ACC112 (cell line): ENCODE measurements at regions not wholly inside any gene's neighbourhood (a gene's known extent, or its start where the extent isn't known, plus 50 kb on each side); places are given as distances from the start of the nearest gene placed in this dataset.

Experiments
- H2AFZ ChIP-seq: fragments of 200-600 bp; sonication (generic); one replicate; pipeline ENCODE4 v1.6.0; 2017; ENCODE audit warnings: antibody characterized with exemption, low read length; ENCODE audit not compliant: unreplicated experiment
- H3K27ac ChIP-seq: fragments of 200-600 bp; sonication (generic); 2 replicates; pipeline ENCODE4 v1.5.1; 2014; ENCODE audit warnings: low read depth, mild to moderate bottlenecking, antibody characterized with exemption, low read length, moderate library complexity
- H3K27me3 ChIP-seq: fragments of 200-600 bp; sonication (generic); 2 replicates; pipeline ENCODE4 v1.6.1; 2014; ENCODE audit warnings: mild to moderate bottlenecking, antibody characterized with exemption, low read length, moderate library complexity, mixed read lengths; ENCODE audit not compliant: insufficient read depth
- H3K36me3 ChIP-seq: fragments of 200-600 bp; sonication (generic); 2 replicates; pipeline ENCODE4 v1.6.1; 2016; ENCODE audit warnings: mild to moderate bottlenecking, antibody characterized with exemption, low read length, moderate library complexity, mixed read lengths; ENCODE audit not compliant: insufficient read depth
- H3K4me1 ChIP-seq: fragments of 200-600 bp; sonication (generic); one replicate; pipeline ENCODE4 v1.6.1; 2016; ENCODE audit warnings: low read length, mixed read lengths; ENCODE audit not compliant: insufficient read depth, unreplicated experiment, control insufficient read depth
- H3K4me3 ChIP-seq: fragments of 200-600 bp; sonication (generic); 2 replicates; pipeline ENCODE4 v1.5.1; 2014; ENCODE audit warnings: mild to moderate bottlenecking, low read depth, low read length
- H3K79me2 ChIP-seq: fragments of 200-600 bp; sonication (generic); one replicate; pipeline ENCODE4 v1.6.0; 2016; ENCODE audit warnings: low read length; ENCODE audit not compliant: control insufficient read depth, unreplicated experiment, insufficient read depth

DNA sequence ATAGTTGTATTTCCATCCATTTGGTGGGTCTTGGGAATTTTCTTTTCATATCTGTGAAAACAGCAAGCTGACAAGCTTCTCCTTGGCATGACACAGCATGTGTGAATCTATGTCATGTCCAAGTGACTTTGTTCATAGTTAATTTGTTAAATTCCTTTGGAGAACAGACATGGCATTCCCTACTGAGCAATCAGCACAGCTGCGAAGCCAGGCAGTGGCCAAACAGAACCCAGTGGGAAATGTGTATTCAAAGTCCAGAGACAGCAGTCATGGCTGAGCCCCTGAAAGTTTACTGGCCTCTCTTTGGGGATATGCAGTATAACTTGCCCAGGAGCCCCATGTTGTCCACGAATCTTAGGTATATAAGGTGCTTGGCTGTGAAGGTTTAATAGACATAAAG is 474.7 kb downstream of the NKX6-1 start:
- no peak overlapping the region for H3K27ac ChIP-seq
- H3K4me1 ChIP-seq: no peaks in the 10 kb centered on the region
- no peak overlapping the region for H3K4me3 ChIP-seq
- no peaks in the 10 kb centered on the region for H3K79me2 ChIP-seq
- peaks cover 10% of the 10 kb centered on the region; the same call in 1 of the 2 replicates for H3K27me3 ChIP-seq
- no peak overlapping the region for H2AFZ ChIP-seq
- no peaks in the 10 kb centered on the region for H3K36me3 ChIP-seq

DNA sequence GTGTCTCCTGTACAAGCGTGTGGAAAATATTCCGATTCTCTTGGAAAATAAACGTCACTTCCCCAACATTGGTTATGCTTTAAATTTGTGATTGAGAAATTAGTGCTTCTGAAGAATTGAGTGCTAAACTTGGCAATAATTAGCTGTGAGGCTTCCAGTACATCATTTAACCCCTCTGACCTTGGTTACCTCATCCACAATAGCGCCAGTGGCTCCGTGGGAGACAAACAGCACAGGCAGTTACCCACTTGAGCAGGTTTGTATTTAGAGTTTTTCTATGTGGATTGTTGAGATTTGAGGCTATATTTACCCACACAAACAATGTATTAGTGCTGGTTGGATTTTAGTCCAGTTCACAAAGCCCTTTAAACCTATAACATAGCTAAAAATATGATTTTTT is 476.5 kb downstream of the NKX6-1 start:
- Histone ChIP-seq H3K36me3 (no peaks in the 10 kb centered on the region), H3K27me3 (peaks cover 10% of the 10 kb centered on the region; the same call in 1 of the 2 replicates), H2AFZ (no peak overlapping the region), H3K79me2 (no peaks in the 10 kb centered on the region), H3K4me3 (no peak overlapping the region), H3K27ac (no peak overlapping the region), H3K4me1 (no peaks in the 10 kb centered on the region)

GRCh38 chr4:84019626-84020025 is 479.5 kb downstream of the NKX6-1 start:
- Histone ChIP-seq H3K36me3 (no peaks in the 10 kb centered on the region), H3K4me1 (no peaks in the 10 kb centered on the region), H2AFZ (no peak overlapping the region), H3K27me3 (0 out of 2 replicates have a peak, but pooled peaks cover 5% of the 10 kb centered on the region), H3K27ac (no peak overlapping the region), H3K4me3 (no peak overlapping the region), H3K79me2 (no peaks in the 10 kb centered on the region)

GRCh38 chr4:84003046-84003445 is 467.1 kb downstream of the GPAT3 start:
- Histone ChIP-seq H2AFZ (no peak overlapping the region), H3K79me2 (no peaks in the 10 kb centered on the region), H3K36me3 (no peaks in the 10 kb centered on the region), H3K4me1 (no peaks in the 10 kb centered on the region), H3K27me3 (peaks cover 30% of the 10 kb centered on the region), H3K4me3 (no peak overlapping the region), H3K27ac (no peak overlapping the region)

DNA sequence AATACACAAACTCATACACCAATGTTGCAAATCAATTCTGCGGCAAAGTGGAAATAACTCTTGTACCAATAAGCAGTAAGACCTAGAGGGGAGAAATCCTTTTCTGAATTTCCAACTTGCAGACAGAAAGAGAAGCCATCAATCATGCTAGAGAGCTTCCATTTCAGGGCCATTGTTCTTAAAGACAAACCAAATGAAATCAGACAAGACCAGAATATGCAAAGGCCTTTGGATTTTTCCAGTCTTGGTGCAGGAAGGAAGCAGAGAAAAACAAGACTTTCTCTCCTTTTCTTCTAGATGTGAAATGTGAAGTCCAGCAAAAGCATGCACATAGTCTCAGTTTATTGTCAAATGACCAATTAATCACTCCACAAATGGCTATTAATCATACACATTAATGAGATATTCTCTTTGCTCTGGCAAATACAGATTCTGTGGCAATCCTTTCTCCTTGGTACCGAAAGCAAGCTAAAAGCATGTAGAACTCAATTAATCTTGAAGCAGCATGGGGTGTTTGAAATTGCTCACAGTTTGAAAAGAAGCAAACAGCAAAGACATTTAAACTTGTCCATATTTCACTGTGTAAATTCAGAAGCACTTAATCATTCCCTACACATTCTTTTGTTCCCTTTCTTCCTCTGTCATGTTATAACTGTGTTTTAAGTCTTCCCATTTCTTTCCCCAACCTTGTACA is 466.1 kb downstream of the GPAT3 start:
- Histone ChIP-seq H2AFZ (no peak overlapping the region), H3K27me3 (peaks cover 40% of the 10 kb centered on the region), H3K4me3 (no peak overlapping the region), H3K4me1 (no peaks in the 10 kb centered on the region), H3K79me2 (no peaks in the 10 kb centered on the region), H3K27ac (no peak overlapping the region), H3K36me3 (no peaks in the 10 kb centered on the region)

DNA sequence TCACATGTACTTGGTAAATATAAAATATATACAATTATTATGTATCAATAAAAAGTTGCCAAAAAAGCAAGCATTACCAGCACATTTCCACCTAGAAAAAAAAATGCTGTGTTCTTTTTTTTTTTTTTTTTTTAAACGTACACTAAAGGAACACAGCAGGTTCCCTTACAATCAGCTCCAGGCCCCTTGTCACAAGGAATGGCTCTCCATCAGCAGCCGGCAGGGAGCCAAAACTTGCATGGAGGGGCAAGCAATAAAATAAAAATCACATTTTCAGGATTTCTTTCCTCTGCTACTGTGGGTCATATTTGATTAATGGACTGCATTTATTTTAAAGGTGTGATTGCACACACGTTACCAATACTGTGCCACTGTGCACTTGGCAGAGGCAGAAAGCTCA is 460.3 kb downstream of the GPAT3 start:
- no peaks in the 10 kb centered on the region for H3K4me1 ChIP-seq

GRCh38 chr4:83993774-83994173 is 457.9 kb downstream of the GPAT3 start:
- H2AFZ ChIP-seq: no peak overlapping the region
- H3K79me2 ChIP-seq: no peaks in the 10 kb centered on the region
- no peaks in the 10 kb centered on the region for H3K36me3 ChIP-seq
- H3K27me3 ChIP-seq: peaks cover 50% of the 10 kb centered on the region
- no peak overlapping the region for H3K4me3 ChIP-seq
- H3K4me1 ChIP-seq: no peaks in the 10 kb centered on the region
- no peak overlapping the region for H3K27ac ChIP-seq

More for the DNA sequence above, 460.3 kb downstream of the GPAT3 start:
- Histone ChIP-seq H3K4me3 (no peak overlapping the region), H3K27ac (no peak overlapping the region), H3K27me3 (peaks cover 48% of the 10 kb centered on the region), H3K36me3 (no peaks in the 10 kb centered on the region), H3K79me2 (no peaks in the 10 kb centered on the region), H2AFZ (no peak overlapping the region)

DNA sequence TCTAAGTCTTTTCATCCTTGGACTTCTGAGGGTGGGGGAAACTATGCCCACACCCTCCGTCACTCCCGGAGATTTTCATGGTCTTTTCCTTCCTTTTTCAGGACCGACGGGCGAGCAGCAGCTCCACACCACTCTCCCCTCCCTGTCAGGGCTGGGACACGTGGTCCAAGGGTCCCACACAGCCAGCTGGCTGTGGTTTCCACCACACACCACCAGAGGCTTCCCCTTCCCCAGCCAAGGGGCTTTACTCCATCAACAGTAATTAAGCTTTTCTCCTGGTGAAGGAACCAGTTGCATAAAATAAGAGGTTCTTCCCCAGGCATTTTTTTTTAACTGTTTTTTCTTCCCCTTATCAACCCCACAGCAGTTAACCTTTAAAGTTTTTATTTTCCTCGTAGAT is 453.9 kb downstream of the GPAT3 start:
- Histone ChIP-seq H3K36me3 (no peaks in the 10 kb centered on the region), H3K27me3 (peaks cover 50% of the 10 kb centered on the region), H2AFZ (no peak overlapping the region), H3K4me3 (no peak overlapping the region), H3K4me1 (no peaks in the 10 kb centered on the region), H3K27ac (no peak overlapping the region), H3K79me2 (no peaks in the 10 kb centered on the region)

GRCh38 chr4:83981156-83981555 is 445.2 kb downstream of the GPAT3 start:
- no peak overlapping the region for H3K27ac ChIP-seq
- no peaks in the 10 kb centered on the region for H3K36me3 ChIP-seq
- H3K4me3 ChIP-seq: no peak overlapping the region
- H2AFZ ChIP-seq: no peak overlapping the region
- no peaks in the 10 kb centered on the region for H3K4me1 ChIP-seq
- peaks cover 29% of the 10 kb centered on the region for H3K27me3 ChIP-seq
- H3K79me2 ChIP-seq: no peaks in the 10 kb centered on the region

- Histone ChIP-seq H3K36me3 (no peaks in the 10 kb centered on the region), H3K27ac (no peak overlapping the region), H3K27me3 (peaks cover 19% of the 10 kb centered on the region; the same call in 1 of the 2 replicates), H3K4me3 (no peak overlapping the region), H3K79me2 (no peaks in the 10 kb centered on the region), H2AFZ (no peak overlapping the region), H3K4me1 (no peaks in the 10 kb centered on the region)
Measured at GRCh38 chr4:83979773-83980172, 443.9 kb downstream of the GPAT3 start.

GRCh38 chr4:83974111-83974780 is 438.3 kb downstream of the GPAT3 start:
- no peak overlapping the region for H3K27ac ChIP-seq
- H3K79me2 ChIP-seq: no peaks in the 10 kb centered on the region
- H3K4me3 ChIP-seq: no peak overlapping the region
- peaks cover 3% of the 10 kb centered on the region for H3K4me1 ChIP-seq
- H3K36me3 ChIP-seq: no peaks in the 10 kb centered on the region
- H3K27me3 ChIP-seq: peaks cover 6% of the 10 kb centered on the region; the same call in 1 of the 2 replicates
- no peak overlapping the region for H2AFZ ChIP-seq
